ENCODE measurements at regions not wholly inside any gene's neighbourhood (a gene's known extent, or its start where the extent isn't known, plus 50 kb on each side); places are given as distances from the start of the nearest gene placed in this dataset.

DNA sequence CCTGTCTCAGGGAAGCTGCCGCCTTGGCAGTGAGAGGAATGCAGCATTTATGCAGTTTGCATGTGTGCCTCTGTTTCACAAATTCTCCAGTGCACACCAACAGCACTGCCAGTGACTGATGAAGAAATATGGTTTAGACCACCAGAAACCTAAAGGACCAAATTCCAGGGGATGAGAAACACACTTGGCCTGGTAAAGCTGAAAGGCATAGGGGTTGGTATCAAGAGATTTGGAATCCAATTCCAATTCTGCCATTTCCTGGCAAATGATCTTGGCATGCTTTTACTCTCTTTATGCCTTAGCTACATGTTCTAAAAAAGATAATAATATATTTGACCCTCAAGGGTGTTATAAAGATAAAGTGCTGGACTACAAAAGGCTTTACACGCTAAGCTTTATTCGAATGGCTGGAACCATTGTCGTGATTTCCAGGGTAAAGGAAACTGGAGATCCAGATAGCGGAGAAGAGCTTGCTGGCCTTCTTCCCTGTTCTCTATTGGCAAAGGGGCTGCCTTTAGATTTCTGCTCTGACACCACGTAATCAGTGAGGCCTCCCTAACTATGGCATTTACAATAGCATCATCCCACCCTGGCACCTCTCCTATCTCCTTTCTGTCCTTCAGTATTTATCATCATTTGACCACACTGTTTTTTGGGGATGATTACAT, 359.8 kb upstream of the ASIC2 start:
- TF ChIP-seq, protein P1, sequence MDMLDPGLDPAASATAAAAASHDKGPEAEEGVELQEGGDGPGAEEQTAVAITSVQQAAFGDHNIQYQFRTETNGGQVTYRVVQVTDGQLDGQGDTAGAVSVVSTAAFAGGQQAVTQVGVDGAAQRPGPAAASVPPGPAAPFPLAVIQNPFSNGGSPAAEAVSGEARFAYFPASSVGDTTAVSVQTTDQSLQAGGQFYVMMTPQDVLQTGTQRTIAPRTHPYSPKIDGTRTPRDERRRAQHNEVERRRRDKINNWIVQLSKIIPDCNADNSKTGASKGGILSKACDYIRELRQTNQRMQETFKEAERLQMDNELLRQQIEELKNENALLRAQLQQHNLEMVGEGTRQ (IDR thresholded peaks at IDR 0.05; ENCODE audit: low read depth, low read length): no peak
- TF ChIP-seq, protein P2, sequence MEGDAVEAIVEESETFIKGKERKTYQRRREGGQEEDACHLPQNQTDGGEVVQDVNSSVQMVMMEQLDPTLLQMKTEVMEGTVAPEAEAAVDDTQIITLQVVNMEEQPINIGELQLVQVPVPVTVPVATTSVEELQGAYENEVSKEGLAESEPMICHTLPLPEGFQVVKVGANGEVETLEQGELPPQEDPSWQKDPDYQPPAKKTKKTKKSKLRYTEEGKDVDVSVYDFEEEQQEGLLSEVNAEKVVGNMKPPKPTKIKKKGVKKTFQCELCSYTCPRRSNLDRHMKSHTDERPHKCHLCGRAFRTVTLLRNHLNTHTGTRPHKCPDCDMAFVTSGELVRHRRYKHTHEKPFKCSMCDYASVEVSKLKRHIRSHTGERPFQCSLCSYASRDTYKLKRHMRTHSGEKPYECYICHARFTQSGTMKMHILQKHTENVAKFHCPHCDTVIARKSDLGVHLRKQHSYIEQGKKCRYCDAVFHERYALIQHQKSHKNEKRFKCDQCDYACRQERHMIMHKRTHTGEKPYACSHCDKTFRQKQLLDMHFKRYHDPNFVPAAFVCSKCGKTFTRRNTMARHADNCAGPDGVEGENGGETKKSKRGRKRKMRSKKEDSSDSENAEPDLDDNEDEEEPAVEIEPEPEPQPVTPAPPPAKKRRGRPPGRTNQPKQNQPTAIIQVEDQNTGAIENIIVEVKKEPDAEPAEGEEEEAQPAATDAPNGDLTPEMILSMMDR (conservative IDR thresholded peaks at IDR 0.05; ENCODE audit: low read depth, low read length): no peak
- no peak for TF ChIP-seq RAD21 (IDR thresholded peaks at IDR 0.05; ENCODE audit: low read length)
- TF ChIP-seq RFX5 (IDR thresholded peaks at IDR 0.05; ENCODE audit: low read depth, low read length): no peak
- TF ChIP-seq MAFK (IDR thresholded peaks at IDR 0.05; ENCODE audit: low read depth, low read length): no peak
- TF ChIP-seq BHLHE40 (IDR thresholded peaks at IDR 0.05; ENCODE audit: low read depth, low read length): no peak

Measured in IMR-90 (cell line).